AML-193 (cell line): ENCODE measurements at regions not wholly inside any gene's neighbourhood (a gene's known extent, or its start where the extent isn't known, plus 50 kb on each side); places are given as distances from the start of the nearest gene placed in this dataset.

Source experiments
- DNase-seq, 2 experiments: peaks; one replicate each; lab custom pipeline; 2025; lab: John Stamatoyannopoulos, UW

GRCh38 chr12:66044731-66045130 is 85.8 kb downstream of the LLPH start:
- DNase-seq, result no peak

GRCh38 chr12:66043035-66043434 is 87.5 kb downstream of the LLPH start:
- DNase-seq, result no peak

- DNase-seq, result no peak
These were observed 88.7 kb downstream of the LLPH start for GRCh38 chr12:66041651-66042363.

GRCh38 chr12:66036317-66036716 is 94.2 kb downstream of the LLPH start:
- no peak for DNase-seq

- DNase-seq, result peak; percentile 44 to 54
These were observed 95.1 kb downstream of the LLPH start for GRCh38 chr12:66035288-66035966.

DNA sequence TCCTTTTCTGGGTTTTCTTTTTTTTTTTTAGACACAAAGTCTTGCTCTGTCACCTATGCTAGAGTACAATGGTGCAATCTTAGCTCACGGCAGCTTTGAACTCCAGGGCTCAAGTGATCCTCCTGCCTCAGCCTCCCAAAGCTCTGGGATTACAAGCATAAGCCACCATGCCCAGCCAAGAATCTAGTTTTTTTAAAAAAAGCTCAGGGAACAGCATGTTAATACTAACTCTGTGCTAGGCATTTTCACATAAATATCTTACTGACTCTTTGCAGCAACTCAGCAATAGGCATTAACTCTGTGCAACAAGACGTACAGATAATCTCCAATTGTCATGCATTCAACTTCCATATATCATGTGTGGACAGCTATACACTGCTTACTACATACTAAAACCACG is 97.4 kb downstream of the LLPH start:
- no peak for DNase-seq

DNA sequence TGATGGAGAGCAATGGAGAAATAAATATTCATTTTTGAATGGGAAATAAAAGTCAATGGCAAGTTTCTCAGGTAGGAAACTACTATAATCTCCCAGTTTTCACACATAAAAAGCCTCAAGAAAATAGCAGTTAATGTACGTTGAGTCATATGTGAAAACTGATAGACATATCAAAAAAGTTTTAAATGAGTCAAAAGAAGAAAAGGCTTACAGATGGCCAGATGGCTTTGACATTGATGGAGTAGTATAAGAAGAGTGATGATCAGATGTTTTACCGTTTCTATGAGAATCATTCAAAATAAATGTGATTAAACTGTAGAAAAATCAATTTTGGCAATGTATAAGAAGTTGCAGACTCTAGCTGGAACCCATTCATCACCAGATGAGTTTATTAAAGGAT is 97.8 kb downstream of the LLPH start:
- no peak for DNase-seq

GRCh38 chr12:66030217-66030781 is 100.3 kb downstream of the LLPH start:
- DNase-seq, result no peak

DNA sequence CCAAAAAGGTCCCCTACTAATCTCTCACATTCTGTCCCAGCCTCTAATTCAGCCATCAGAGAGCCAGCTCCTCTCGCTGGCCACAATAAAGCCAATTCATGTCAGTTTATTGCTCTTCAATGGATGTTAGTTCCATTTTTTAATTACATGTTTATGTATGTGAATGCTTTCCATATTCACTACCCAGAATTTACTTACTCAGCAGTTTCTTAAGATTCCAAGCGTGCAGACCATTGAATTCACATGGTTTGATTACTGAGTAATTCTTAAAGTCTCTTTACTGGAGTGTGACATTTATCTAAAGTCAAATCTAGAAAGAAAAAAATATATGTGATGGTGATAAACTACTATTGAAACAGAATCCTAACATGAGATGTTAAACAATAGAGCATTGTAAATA is 102.2 kb downstream of the LLPH start:
- DNase-seq, result no peak

- no peak for DNase-seq
These were observed 105.1 kb downstream of the LLPH start for GRCh38 chr12:66025477-66025876.

DNA sequence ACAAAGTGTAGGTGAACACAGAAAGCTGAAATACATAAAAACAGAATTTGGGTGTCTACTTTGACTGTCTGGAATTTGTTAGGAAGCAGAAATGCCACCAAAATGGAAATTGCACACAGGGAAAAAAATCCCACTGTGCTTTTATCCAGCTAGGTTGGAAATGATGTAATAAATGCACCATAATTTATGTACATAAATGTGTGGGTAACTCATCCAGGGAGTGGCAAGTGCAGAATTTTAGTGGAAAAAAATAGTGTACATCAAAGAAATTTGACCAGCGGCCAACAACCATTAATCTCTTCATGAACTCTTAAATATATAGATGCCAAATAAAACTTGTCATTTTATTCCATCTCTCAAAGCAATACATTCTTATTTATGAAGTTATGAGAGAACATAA is 105.6 kb downstream of the LLPH start:
- no peak for DNase-seq

DNA sequence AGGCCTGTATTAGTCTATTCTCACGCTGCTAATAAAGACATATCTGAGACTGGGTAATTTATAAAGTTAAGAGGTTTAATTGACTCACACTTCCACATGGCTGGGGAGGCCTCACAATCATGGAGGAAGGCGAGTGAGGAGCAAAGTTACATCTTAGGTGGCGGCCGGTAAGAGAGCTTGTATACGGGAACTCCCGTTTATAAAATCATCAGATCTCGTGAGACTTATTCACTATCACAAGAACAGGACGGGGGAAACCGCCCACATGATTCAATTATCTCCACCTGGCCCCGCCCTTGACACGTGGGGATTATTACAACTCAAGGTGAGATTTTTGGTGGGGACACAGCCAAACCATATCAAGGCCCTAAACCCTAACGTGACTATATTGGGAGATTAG is 110.1 kb downstream of the LLPH start:
- no peak for DNase-seq

DNA sequence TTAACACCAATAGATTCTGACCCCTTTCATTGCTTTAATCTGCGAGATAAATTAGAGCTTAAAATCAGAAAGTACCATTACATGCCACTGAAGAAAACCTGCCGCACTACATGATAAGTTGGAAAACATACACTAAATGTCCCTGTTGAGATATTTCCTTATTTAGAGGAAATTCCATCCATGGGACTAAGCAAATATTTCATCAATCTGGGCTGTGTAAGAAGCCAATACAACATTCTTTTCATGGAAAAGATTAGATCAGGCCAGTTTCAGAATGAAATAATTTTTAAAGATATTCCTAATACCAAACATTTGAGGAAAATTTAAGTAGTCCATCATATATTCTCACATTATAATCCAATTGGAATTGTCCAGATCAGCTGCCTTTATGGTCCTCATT is 112.8 kb downstream of the LLPH start:
- DNase-seq, result no peak
